HFFc6 (cell line): ENCODE measurements at regions not wholly inside any gene's neighbourhood (a gene's known extent, or its start where the extent isn't known, plus 50 kb on each side); places are given as distances from the start of the nearest gene placed in this dataset.

Source experiments
- DNase-seq: peaks from one replicate; pipeline ENCODE4 v3.0.0-alpha.2; 2018
- H3K27ac Mint-ChIP-seq: 2 replicates; pipeline ENCODE4 v1.8.0; 2020; ENCODE audit warnings: mild to moderate bottlenecking, mixed read lengths
- H3K27me3 Mint-ChIP-seq: 2 replicates; pipeline ENCODE4 v1.8.0; 2021; ENCODE audit warnings: mild to moderate bottlenecking, moderate library complexity, mixed read lengths; ENCODE audit not compliant: insufficient read depth
- H3K36me3 Mint-ChIP-seq: 2 replicates; pipeline ENCODE4 v1.8.0; 2021; ENCODE audit warnings: low read depth, mixed read lengths
- H3K4me1 Mint-ChIP-seq: 2 replicates; pipeline ENCODE4 v1.8.0; 2020; ENCODE audit warnings: low read depth, mixed read lengths
- H3K4me3 Mint-ChIP-seq: 2 replicates; pipeline ENCODE4 v1.8.0; 2020; ENCODE audit warnings: mild to moderate bottlenecking, moderate library complexity, mixed read lengths
- H3K9me3 Mint-ChIP-seq: 2 replicates; pipeline ENCODE4 v1.8.0; 2020; ENCODE audit warnings: mild to moderate bottlenecking, mixed read lengths
- TF ChIP-seq, protein P1 (sequence below): fragments of 200-600 bp; sonication (generic); IDR thresholded peaks from 2 replicates; pipeline ENCODE4 v1.5.0; 2021; ENCODE audit warnings: antibody characterized with exemption, mild to moderate bottlenecking

DNA sequence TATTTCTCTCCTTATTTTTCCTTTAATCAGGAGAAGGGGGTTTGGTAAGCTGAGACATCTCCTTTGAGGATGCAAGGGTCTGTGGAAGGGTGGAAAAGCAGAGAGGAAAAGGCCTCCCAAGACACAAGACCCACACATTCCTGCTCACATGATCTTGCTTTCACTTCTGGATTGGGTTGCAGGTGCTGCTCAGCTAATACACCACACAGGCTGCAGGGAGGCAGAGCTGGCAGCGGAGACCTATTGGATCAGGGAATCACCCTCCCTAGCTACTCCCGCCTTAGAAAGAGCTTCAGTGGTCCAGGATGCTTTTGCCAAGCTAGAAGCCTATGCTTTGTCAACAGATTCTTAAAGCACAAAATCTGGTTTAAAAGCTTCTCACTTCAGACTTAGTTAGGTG, 87.6 kb upstream of the IL33 start:
- no peak overlapping the region for H3K27ac Mint-ChIP-seq
- TF ChIP-seq, protein P1, sequence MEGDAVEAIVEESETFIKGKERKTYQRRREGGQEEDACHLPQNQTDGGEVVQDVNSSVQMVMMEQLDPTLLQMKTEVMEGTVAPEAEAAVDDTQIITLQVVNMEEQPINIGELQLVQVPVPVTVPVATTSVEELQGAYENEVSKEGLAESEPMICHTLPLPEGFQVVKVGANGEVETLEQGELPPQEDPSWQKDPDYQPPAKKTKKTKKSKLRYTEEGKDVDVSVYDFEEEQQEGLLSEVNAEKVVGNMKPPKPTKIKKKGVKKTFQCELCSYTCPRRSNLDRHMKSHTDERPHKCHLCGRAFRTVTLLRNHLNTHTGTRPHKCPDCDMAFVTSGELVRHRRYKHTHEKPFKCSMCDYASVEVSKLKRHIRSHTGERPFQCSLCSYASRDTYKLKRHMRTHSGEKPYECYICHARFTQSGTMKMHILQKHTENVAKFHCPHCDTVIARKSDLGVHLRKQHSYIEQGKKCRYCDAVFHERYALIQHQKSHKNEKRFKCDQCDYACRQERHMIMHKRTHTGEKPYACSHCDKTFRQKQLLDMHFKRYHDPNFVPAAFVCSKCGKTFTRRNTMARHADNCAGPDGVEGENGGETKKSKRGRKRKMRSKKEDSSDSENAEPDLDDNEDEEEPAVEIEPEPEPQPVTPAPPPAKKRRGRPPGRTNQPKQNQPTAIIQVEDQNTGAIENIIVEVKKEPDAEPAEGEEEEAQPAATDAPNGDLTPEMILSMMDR = no peak

DNA sequence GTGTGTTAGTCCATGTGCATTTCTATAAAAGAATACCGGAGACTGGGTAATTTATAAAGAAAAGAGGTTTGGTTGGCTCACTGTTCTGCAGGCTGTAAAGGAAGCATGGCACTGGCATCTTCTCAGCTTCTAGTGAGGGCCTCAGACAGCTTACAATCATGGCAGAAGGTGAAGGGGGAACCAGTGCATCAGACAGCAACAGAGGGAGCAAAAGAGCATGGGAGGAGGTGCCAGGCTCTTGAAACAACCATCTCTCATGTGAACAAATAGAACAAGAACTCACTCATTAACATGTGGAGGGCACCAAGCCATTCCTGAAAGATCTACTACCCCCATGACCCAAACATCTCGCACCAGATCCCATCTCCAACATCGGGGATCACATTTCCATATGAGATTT, 89.2 kb upstream of the IL33 start:
- no peaks in the 10 kb centered on the region for H3K9me3 Mint-ChIP-seq
- no peak for DNase-seq
- no peak overlapping the region for H3K27ac Mint-ChIP-seq
- H3K4me1 Mint-ChIP-seq = no peaks in the 10 kb centered on the region
- TF ChIP-seq, protein P1 = no peak
- H3K27me3 Mint-ChIP-seq = peaks cover 19% of the 10 kb centered on the region
- no peaks in the 10 kb centered on the region for H3K36me3 Mint-ChIP-seq
- H3K4me3 Mint-ChIP-seq = no peak overlapping the region

More for the DNA sequence above, 87.6 kb upstream of the IL33 start:
- Mint-ChIP-seq H3K9me3 (no peaks in the 10 kb centered on the region), H3K4me3 (no peak overlapping the region), H3K36me3 (no peaks in the 10 kb centered on the region), H3K4me1 (no peaks in the 10 kb centered on the region), H3K27me3 (peaks cover 20% of the 10 kb centered on the region)
- DNase-seq = no peak

DNA sequence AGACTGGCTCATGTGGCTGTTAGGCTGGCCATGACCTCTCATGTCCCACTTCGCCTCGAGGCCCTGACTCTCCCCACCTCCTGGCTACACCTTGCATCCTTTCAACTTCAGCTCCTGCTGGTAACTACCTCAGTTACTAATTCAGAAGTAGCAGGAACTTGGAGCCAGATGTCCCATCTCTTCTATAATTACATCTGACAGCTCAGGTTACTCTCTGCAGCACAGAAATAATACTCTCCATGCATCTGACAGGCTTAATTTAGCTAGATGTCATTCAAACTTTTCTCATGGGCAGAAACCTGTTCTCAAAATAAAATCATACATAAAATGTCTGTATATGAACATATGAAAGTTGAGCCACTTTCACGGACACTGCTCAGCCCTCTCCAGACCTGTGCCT, 92.2 kb upstream of the IL33 start:
- peaks cover 14% of the 10 kb centered on the region for H3K27me3 Mint-ChIP-seq
- no peak for DNase-seq
- TF ChIP-seq, protein P1 = no peak
- no peak overlapping the region for H3K4me3 Mint-ChIP-seq
- H3K9me3 Mint-ChIP-seq = no peaks in the 10 kb centered on the region
- no peaks in the 10 kb centered on the region for H3K36me3 Mint-ChIP-seq
- no peaks in the 10 kb centered on the region for H3K4me1 Mint-ChIP-seq
- no peak overlapping the region for H3K27ac Mint-ChIP-seq

DNA sequence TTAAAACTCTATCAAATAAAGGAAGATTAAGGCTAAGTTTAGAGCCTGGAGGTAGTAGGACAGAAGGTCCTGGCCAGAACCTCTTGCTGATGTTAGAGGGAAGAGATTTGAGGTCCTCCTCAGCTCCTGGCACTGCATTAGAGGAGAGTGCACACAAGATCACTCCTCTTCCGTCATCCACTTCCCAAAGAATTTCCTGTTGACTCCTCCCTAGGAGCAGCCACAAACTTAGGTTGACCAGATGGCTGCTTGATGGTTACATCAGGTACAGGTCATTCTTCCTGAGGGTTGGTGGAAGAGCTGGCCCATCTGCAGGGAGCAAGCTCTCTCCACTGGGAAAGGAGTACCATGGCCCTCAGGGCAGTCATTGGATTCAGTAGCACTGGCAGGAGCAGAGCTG, 93.9 kb upstream of the IL33 start:
- H3K27me3 Mint-ChIP-seq = peaks cover 18% of the 10 kb centered on the region
- TF ChIP-seq, protein P1 = no peak
- H3K9me3 Mint-ChIP-seq = no peaks in the 10 kb centered on the region
- H3K27ac Mint-ChIP-seq = no peak overlapping the region
- H3K36me3 Mint-ChIP-seq = no peaks in the 10 kb centered on the region
- no peaks in the 10 kb centered on the region for H3K4me1 Mint-ChIP-seq
- no peak overlapping the region for H3K4me3 Mint-ChIP-seq
- DNase-seq = no peak

DNA sequence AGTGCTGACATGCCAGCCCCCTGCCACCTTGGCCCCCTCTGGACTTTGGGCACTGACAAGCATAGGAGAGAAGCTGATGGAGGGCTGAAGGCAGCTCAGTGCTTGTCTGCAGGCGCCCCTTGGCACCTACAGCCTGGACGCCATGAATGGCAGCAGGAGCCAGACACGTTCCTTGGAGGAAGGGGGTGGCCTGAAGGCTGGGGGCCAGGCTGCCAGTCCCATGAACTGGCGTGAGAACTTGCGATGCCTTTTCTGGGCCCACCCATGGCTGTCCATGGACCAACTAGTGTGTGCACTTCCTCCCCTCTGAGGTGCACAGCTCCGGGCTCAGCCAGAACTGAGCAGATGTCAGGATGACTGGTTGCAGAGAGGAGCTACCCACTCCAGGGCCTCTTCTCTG, 99.0 kb upstream of the RANBP6 start:
- peaks cover 12% of the 10 kb centered on the region for H3K27me3 Mint-ChIP-seq
- H3K9me3 Mint-ChIP-seq = no peaks in the 10 kb centered on the region
- TF ChIP-seq, protein P1 = no peak
- no peak overlapping the region for H3K27ac Mint-ChIP-seq
- DNase-seq = no peak
- H3K36me3 Mint-ChIP-seq = no peaks in the 10 kb centered on the region
- H3K4me3 Mint-ChIP-seq = no peak overlapping the region
- peaks cover 5% of the 10 kb centered on the region; the same call in 1 of the 2 replicates for H3K4me1 Mint-ChIP-seq

DNA sequence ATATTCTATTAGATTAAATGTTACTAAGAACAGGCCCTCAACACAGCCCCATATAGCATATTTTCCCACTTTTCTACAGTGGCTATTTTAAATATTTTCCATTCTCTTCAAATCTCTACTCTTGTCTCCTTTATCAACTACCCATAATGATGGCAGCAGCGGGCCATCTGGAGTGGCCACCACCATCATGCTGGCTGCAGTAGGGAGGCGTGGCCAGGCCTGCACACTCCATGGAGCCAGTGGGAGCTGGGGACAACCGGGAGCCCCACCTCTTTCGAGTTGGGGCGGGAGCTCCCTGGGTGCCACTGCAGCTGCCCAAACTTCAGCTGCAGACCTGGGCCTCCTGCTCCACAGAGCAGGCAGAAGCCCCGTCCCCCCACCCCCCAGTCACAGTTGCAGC, 98.4 kb upstream of the RANBP6 start:
- Mint-ChIP-seq H3K27me3 (peaks cover 9% of the 10 kb centered on the region), H3K4me1 (peaks cover 11% of the 10 kb centered on the region; the same call in 1 of the 2 replicates), H3K27ac (no peak overlapping the region), H3K9me3 (no peaks in the 10 kb centered on the region), H3K36me3 (no peaks in the 10 kb centered on the region), H3K4me3 (no peak overlapping the region)
- DNase-seq = no peak
- TF ChIP-seq, protein P1 = no peak
